ENCODE measurements at regions not wholly inside any gene's neighbourhood (a gene's known extent, or its start where the extent isn't known, plus 50 kb on each side); places are given as distances from the start of the nearest gene placed in this dataset.
"Not testable (repeated sequence)": the region's sequence is repeated elsewhere in the genome, so short reads cannot be mapped to it uniquely, and the experiment has no call there.

DNA sequence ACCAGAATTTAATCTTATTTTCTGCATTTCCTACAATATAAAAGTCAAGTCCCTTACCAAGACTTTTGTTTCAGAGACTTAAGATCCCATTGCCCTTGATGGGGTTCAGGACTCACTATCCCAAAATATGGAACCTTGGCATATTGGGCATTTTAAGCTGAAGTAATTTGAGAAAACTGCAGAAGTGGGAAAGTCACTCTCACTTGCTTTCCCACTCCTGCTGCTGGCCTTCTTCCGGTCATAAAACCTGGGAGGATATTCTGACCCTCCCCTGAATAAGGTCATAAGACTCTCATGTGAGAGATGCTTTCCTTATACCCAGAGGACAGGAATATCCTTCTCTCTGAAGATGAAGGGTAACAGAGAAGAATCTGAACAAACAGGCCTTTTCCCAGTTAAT is 92.8 kb upstream of the IFNGR1 start:
- no peak for DNase-seq (ENCODE audit: low read depth)

DNA sequence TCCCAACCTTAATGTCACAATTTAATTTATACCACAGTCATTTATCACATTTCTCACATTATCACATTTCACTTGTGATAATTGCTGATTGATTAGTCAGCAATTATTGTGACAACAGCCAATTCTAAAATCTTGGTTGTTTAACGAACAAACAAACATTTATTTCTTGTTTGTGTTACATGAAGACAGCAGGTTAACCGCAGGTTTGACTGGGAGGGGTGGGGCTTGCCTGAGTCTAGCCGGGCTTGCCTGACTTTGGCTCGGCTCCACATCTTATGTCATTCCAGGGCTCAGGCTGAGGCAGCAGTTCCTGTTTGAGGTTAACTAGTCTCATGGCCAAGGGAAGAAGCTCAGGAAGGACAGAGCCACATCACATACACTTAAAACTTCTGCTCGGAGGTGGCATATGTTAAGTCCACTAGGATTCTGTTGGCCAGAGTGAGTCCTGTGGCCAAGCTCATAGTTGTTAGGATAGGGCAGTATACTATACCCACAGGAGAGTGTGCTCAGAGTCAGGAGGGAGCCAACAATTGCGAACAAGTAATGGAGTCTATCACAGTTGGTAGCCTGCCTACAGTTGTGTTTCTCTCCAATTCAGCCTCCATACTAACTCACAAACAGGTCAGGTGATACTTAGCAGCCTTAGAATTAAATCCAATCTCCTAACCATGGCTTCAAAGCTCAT is 90.0 kb upstream of the IFNGR1 start:
- DNase-seq (ENCODE audit: low read depth): peak; percentile 65

DNA sequence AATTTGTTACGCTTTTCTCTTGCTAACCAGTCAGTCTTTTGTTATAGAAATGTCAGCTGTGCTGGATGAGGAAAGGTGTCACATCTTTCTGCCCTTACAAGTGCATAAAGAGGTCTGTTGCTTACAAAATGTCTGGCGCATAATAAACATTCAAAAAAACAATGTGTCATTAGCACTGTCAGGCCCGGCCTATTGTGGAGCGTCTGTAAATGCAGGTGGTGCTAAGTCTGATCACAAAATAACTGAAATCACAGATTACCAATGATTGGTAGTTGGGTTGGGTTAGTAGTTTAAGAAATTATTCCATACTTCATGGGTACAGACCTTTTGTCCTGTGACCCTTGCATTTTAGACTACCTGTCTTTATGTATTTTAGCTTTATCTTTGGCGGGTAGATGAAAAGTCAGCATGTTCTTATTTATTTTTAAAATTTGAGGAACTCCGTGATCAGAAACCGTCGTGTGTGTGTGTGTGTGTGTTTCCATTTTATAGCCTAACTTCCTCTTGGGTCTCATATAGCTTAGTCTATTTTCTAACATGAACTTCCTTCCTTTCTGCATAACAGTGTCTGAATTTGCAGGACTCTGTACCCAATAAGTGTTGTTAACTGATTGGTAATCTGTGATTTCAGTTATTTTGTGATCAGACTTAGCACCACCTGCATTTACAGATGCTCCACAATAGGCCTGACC is 88.1 kb upstream of the IFNGR1 start:
- DNase-seq (ENCODE audit: low read depth): no peak

DNA sequence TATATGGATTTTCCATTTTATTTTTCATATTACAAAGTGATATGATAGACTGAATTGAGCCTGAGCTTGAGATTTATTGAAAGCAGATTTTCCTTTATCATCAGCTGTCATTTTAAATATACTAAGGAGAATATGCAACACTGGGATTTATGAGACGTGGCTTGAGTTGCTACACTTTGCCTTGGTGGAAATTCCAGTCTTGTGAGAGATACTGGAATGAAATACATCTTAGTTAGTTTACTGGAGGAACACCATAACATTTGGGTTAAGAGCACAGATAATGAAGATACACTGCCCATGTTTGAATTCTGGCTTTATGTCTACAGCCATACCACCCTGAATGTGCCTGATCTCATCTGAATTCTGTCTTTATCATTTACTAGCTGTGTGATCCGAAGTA is 86.5 kb upstream of the IFNGR1 start:
- DNase-seq (ENCODE audit: low read depth): no peak

DNA sequence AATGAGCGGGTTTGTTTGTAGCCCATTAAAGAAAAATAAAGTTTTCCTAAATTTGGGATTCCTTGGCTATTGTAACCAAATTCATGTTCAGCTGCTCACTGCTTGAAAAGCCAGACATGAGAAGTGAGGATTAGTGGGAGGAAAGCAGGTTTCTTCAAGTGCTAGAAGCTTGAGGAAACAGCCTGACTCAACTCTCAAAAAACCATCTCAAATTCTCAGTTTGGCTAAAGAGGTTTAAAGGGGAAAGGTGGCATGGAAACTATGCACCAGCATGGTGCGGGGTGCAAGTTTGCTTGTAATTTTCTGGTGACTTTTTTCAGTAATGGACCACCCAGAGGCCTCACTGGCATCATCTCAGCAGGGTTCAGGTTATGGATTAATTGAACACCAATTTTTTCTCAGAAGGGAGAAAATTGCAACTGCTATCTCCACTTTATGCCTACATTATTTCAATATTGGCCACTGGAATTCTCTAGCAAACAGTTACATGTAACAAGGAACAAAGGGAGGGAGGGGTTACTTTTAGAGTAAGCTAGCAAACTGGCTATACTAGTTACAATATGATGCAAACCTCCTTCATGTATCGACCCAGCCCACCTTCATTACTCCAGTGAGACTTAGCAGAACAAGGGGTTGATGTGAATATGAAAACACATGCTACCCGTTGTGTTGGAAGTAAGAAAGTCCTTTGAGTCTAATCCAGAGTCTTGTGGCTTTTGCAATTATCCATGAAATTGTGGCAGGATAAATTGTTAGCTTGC is 85.0 kb upstream of the IFNGR1 start:
- no peak for DNase-seq (ENCODE audit: low read depth)

DNA sequence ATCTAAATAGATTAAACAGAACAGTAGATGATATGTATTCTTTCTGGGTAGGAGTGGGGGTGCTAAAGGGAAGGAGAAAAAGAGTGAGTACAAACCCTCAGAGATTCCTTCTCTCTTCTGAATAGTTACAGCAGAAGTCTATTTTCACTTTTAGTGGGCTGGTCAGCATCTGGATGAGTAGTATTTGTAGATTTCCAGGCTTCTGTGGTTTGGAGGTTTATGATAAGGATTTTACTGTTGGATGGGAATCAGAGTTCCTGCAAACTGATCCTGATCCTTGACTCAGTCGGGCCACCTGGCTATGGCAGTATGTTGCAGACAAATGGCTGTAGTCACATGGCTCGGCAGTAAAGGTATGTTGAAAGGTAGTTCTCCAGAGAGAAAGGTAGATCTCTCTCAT is 84.3 kb upstream of the IFNGR1 start:
- DNase-seq (ENCODE audit: low read depth): no peak

DNA sequence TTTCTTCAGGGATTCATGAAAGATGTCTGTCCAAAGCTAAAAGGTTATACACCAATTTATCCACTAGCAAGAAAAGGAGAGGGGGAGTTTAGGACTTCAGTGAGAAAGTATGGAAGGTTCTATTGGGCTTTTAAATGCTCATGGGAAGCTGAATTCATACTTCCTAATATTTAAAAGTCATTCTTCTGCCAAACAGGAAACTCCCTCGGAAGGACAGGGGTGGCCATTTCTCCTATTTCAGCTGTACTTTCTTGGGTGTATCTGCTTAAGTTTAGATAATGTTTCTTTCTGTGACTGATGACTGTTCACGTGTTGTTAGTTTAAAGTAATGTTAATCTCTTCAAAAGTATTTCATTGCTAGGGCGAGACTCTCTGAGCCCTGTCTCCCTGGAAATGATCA is 80.5 kb upstream of the IFNGR1 start:
- DNase-seq (ENCODE audit: low read depth): no peak

DNA sequence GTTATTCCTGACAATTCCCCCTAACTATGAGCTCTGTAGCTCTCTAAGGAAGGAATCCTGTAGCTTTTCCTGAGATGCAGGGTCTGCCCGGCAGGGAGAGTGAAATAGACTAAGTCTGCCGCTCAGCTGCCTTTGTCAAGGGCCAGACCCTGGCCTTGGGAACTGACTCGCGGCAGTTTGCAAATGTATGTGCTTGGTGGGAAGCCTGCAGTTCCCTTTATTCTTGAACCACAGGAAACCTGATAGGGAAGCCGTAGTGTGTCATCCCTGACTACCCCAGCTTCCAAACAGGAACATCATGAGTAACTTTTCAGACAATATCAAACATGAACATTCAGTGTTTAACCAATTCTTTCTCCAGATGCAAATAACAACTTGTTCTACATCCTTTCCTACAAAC is 78.7 kb upstream of the IFNGR1 start:
- DNase-seq (ENCODE audit: low read depth): peak; percentile 89

DNA sequence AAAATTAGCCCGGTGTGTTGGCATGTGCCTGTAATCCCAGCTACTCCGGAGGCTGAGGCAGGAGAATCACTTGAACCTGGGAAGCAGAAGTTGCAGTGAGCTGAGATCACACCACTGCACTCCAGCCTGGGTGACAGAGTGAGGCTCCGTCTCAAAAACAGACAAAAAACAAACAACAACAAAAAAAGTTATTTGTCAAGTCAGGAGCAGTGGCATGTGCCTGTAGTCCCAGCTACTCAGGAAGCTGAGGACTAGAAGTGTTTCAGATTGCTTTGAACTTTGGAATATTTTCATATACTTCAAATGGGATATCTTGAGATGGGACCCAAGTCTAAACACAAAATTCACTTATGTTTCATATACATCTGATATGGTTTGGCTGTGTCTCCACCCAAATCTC is 73.1 kb upstream of the IFNGR1 start:
- not testable (repeated sequence) for DNase-seq (ENCODE audit: low read depth)

DNA sequence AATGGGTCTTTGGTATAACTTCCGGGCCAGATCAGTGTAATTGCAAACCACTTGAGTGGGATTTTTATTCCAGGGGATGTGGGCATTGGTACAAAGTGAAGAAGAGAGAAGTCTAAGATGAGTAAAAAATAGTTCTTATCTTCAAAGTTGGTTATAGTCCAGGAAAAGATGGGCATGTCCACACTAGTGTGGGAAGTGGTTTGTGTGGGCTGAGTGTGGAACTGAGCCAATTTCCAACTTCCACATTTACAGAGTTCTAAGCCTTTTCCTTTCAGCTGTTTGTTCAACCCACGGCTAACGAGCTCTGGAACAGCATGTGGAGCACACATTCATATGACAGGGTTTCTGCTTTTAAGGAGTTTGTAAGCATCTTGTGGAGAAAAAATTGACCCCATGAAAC is 72.3 kb upstream of the IFNGR1 start:
- peak; percentile 95 for DNase-seq (ENCODE audit: low read depth)

DNA sequence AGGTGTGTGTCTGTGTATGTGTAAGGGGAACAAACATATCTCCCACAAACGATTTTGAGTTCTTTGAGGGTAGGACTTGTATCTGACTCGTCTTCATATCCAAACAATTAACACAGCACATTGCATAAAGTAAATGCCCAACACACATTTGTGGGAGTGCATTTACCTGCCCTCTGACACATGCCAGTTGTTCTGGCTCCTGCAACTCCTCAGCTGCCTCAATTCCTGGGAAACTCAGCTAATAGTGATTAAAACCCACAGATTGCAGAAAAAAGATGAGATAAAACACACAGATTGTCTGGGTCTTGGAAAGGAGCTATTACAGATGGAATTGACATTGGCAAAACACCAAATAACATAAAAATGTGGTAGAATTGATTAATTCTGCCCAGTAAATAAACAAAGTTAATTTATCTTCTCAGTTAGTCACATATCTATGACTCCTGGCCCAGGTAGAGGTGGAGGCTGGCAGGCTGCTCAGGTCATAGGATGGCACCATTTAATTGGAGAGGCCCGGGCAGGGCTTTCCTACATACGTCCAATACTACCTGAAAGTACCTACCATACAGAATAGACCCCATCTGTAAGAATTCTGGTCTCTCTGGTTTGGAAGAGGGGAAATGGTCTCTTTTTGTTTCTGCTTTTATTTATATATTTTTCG is 71.5 kb upstream of the IFNGR1 start:
- peak; percentile 47 for DNase-seq (ENCODE audit: low read depth)

DNA sequence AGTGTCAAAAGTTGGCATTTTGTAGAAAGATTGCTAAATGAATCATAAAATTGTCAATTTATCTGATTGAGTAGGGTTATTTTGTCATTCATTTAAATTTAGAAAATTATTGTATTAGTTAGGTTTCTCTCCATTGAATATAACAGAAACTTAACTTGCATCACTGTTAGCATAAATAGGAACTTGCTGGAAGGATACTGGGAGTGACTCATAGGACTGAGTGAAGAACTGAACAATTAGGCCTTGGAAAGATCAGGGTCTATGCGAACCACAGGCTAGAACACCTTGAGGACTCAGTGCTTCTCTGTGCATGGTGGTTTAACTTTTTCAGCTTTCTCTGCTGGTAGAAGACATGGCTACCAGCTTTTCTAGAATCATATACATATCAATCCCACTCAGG is 67.7 kb upstream of the IFNGR1 start:
- no peak for DNase-seq (ENCODE audit: low read depth)

DNA sequence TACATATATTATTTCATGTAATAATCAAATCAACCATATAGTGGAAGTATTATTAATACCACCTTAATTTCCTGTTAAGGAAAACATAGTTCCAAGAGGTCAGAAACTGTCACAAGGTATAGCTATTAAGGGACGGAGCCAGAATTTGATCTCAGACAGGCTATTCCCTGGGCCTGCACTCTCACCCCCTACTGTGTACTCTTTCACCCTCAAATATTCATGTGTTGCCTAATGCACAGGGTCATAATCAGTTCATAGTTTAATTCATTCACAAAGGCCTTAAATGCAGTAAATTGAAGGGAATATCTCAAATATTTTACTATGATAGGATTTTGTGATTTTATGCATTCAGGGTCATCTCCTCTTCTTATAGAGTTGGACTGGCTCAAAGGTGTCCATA is 67.2 kb upstream of the IFNGR1 start:
- no peak for DNase-seq (ENCODE audit: low read depth)

DNA sequence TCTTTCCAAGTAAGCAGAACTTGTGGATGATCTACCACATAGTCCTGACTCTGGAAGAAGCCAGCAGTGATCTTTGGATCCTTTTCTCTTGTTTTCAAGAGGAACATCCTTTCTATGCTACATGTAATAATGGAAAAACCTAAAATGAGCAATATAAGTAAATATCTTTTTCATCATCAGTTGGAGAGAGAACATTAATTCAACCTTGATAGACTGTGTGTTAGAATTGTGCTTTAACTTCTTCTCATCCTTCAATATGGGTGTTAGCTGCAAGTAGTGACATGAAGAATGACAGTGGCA is 65.6 kb upstream of the IFNGR1 start:
- DNase-seq (ENCODE audit: low read depth): no peak

DNA sequence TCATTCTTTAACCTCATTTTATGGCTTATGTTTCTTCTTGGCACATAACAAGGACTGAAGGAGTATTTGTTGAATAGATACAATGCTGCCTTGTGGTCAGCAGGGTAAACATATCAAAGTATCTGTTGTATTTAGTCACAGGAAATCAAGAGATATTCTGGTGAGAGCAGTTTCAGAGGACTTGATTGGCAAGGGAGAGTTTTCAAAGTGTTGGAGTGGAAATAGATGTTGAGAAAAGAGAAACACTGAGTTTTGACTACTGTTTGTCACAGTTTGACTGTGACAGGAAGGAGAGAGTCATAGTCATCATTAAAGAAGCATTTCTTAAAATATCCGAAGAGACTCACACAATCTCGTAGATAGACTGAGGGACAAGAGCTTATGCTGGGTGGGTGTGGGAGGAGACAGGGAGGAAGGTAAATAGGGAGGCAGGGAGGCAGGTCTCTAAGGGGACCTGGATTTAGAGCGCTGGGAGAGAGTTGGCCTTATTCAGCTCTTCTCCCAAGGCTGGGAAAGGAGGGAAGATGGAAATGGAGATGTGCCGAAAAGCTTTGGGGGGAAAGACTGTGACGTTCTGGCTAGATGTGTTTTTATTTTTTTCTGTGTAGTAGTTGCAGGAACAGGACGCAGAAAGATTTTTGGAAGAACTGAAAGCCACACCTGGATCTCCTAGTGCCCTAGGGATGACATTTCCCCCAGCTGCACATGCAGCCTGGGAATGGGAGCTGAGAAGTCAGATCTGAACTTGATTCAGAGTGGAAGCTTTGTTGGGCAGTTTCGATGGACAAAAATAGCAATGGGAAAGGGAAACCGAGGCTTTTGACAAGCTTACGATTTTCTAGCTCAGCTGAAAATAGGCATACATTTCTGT is 65.0 kb upstream of the IFNGR1 start:
- peak; percentile 75 for DNase-seq (ENCODE audit: low read depth)

DNA sequence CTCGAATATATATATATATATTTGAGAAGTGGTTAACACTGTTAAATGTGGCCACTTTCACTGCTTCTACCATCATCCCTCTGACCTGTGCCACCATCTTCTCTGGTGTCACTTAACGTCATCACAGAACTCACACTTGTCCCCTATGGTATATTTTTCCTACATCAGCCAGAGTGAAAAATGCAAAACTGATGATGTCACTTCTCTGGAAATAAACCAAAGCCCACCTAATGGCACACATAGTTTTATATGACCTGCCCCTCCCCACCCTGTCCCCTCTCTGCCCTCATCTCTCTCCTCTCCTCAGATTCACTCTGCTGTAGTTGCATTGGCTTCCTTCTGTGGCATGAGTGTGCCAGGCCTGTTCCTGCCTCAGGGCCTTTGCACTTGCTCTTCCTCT is 63.9 kb upstream of the IFNGR1 start:
- no peak for DNase-seq (ENCODE audit: low read depth)

DNA sequence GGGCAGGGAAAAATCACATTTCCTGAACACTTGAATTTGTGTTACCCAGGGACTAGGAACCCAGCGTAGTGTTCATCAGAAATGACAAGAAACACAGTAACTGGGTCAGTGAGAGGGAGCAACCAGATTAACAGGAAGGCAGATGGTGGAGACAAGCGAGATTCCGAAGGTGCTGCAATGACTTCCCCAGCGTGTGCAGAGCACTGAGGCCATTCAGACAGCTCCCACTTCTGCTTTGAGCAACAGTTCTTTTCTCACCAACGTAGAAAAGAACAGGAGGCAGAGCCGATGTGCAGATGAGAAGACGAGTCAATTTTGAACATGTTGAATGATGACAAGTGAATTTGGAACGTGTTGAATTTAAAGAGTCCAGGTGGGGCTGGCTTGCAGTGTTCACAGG is 63.1 kb upstream of the IFNGR1 start:
- no peak for DNase-seq (ENCODE audit: low read depth)

DNA sequence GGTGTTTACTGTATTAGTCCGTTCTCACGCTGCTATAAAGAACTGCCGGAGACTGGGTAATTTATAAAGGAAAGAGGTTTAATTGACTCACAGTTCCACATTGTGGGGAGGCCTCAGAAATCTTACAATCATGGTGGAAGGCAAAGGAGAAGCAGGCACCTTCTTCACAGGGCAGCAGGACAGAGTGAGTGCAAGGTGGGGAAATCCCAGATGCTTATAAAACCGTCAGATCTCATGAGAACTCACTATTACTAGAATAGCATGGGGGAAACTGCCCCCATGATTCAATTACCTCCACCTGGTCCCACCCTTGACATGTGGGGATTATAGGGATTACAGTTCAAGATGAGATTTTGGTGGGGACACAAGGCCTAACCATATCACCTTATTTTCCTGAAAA is 60.1 kb upstream of the IFNGR1 start:
- DNase-seq (ENCODE audit: low read depth): not testable (repeated sequence)

DNA sequence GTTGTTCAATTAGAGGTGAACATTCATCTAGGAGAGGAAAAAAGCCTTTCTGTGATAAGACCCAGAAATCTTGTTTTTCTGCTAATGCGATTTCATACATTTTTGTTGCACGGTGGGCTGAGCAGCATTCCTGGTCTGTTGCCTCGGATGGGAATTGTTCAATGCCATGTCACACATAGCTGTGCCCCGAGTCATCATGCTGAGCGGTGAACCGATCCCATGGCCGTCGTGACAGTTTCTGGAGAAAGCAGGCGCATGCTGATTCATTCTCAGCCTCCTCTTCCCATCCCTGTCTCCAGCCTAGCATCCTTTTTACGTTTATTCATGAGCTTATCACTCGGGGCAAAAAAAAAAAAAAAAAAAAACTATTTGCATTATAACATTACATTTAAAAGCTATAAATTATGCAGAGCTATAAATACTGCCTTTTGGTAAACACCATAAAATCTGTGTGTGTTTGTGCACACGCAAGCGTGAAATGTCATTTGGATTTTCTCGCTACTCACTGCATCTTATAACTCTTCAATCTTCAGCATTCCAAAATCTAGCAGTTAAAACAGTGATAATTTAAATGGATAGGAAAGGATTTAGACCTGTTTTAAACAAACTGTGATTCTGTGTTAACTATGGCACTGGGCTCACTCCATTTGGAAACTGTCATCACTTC is 58.9 kb upstream of the IFNGR1 start:
- DNase-seq (ENCODE audit: low read depth): peak; percentile 87

DNA sequence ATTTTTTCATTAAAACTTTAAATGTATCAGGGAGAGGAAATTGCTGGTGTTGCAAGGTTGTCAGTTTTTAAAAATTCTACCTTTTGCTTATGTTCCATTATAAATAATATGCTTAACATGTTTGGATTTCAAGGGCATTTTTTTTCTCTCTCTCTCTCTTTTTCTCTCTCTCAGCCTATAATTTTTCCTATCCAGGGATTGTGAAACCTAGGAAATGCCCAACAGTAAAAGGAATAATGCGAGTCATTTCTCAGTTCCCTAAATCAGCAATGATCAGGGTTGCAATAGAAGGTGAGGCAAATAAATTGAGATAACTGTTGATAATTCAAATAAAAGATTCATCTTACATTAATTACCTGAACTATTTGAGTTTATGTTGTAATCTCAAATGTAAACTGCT is 53.2 kb upstream of the IFNGR1 start:
- no peak for DNase-seq (ENCODE audit: low read depth)
